ENCODE measurements at regions not wholly inside any gene's neighbourhood (a gene's known extent, or its start where the extent isn't known, plus 50 kb on each side); places are given as distances from the start of the nearest gene placed in this dataset.
"Not testable (repeated sequence)": the region's sequence is repeated elsewhere in the genome, so short reads cannot be mapped to it uniquely, and the experiment has no call there.

DNA sequence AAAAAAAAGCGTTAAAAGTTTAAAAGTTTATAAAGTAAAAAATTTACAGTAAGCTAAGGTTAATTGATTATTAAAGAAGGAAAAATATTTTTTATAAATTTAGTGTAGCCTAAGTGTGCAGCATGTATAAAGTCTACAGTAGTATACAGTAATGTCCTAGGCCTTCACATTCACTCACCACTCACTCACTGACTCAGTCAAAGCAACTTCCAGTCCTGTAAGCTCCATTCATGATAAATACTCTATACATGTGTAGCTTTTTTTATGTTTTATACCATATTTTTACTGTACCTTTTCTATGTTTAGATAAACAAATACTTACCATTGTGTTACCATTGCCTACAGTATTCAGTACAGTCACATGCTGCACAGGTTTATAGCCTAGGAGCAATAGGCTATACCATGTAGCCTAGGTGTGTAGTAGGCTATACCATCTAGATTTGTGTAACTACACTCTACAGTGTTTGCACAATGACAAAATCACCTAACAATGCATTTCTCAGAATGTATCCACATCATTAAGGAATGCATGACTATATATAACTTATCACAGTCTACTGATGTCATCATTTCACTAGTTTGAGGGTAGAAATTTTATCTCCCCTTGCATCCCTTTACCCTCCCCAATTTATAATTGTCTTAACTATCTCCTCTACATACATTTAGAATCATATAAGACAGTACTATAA is 158.4 kb upstream of the USP9X start:
- TF ChIP-seq, protein P1, sequence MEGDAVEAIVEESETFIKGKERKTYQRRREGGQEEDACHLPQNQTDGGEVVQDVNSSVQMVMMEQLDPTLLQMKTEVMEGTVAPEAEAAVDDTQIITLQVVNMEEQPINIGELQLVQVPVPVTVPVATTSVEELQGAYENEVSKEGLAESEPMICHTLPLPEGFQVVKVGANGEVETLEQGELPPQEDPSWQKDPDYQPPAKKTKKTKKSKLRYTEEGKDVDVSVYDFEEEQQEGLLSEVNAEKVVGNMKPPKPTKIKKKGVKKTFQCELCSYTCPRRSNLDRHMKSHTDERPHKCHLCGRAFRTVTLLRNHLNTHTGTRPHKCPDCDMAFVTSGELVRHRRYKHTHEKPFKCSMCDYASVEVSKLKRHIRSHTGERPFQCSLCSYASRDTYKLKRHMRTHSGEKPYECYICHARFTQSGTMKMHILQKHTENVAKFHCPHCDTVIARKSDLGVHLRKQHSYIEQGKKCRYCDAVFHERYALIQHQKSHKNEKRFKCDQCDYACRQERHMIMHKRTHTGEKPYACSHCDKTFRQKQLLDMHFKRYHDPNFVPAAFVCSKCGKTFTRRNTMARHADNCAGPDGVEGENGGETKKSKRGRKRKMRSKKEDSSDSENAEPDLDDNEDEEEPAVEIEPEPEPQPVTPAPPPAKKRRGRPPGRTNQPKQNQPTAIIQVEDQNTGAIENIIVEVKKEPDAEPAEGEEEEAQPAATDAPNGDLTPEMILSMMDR (IDR thresholded peaks at IDR 0.05 in 4 of 5, conservative IDR thresholded peaks at IDR 0.05 in 1 of 5) = not testable (repeated sequence)
- not testable (repeated sequence) for TF ChIP-seq POLR2A (IDR thresholded peaks at IDR 0.05)

All from gastrocnemius medialis (tissue), 4 donors.